WTC11 (cell line): ENCODE measurements at regions not wholly inside any gene's neighbourhood (a gene's known extent, or its start where the extent isn't known, plus 50 kb on each side); places are given as distances from the start of the nearest gene placed in this dataset.

Experiments
- ATAC-seq: fragments of 200-7000 bp; cut with Tn5 transposase; 2 replicates; pipeline ENCODE4 v1.10.0; 2021; ENCODE audit warnings: mild to moderate bottlenecking, moderate library complexity
- CTCF ChIA-PET: fragments of 300-600 bp; sonication (Branson Sonifier 250); formaldehyde crosslinking; loops from one replicate; lab custom pipeline; 2021; ENCODE audit warnings: antibody characterized with exemption; lab: Charles Lee
- POLR2A ChIA-PET: fragments of 350-600 bp; sonication (Branson Sonifier 250); formaldehyde crosslinking; loops from one replicate; lab custom pipeline; 2021; ENCODE audit warnings: antibody characterized with exemption; lab: Charles Lee
- DNase-seq: peaks from one replicate; pipeline ENCODE4 v3.0.0; 2021; ENCODE audit warnings: low spot score
- H3K27ac Mint-ChIP-seq: 2 replicates; pipeline ENCODE4 v1.8.0; 2021; ENCODE audit warnings: mixed read lengths
- H3K27me3 Mint-ChIP-seq: 2 replicates; pipeline ENCODE4 v1.8.0; 2021; ENCODE audit warnings: low read depth, mild to moderate bottlenecking, moderate library complexity, mixed read lengths
- H3K36me3 Mint-ChIP-seq: 2 replicates; pipeline ENCODE4 v1.8.0; 2021; ENCODE audit warnings: mixed read lengths
- H3K4me1 Mint-ChIP-seq: 2 replicates; pipeline ENCODE4 v1.8.0; 2022; ENCODE audit warnings: mixed read lengths
- H3K4me3 Mint-ChIP-seq: 2 replicates; pipeline ENCODE4 v1.8.0; 2021; ENCODE audit warnings: mild to moderate bottlenecking, moderate library complexity, mixed read lengths
- H3K9me3 Mint-ChIP-seq: 2 replicates; pipeline ENCODE4 v1.8.0; 2021; ENCODE audit warnings: mixed read lengths
- ATF1 ChIP-seq: sonication (generic); formaldehyde crosslinking; IDR thresholded peaks from 2 replicates; pipeline ENCODE4 v1.8.1; 2023; ENCODE audit warnings: mild to moderate bottlenecking, moderate library complexity, missing genetic modification reagents
- GRHL2 ChIP-seq: fragments of 250-450 bp; sonication (Bioruptor Pico); IDR thresholded peaks from 2 replicates; pipeline ENCODE4 v1.8.0; 2022; ENCODE audit warnings: mild to moderate bottlenecking, moderate library complexity; ENCODE audit not compliant: insufficient replicate concordance, severe bottlenecking
- IRF2 ChIP-seq: sonication (generic); formaldehyde crosslinking; IDR thresholded peaks from 2 replicates; pipeline ENCODE4 v1.8.0; 2022; ENCODE audit warnings: low read depth, missing genetic modification reagents, borderline replicate concordance
- JAZF1 ChIP-seq: fragments of 250-450 bp; sonication (Bioruptor Pico); IDR thresholded peaks from 2 replicates; pipeline ENCODE4 v1.9.0; 2021; ENCODE audit warnings: moderate library complexity, mild to moderate bottlenecking, inconsistent platforms
- MYBL2 ChIP-seq: sonication (generic); formaldehyde crosslinking; IDR thresholded peaks from 2 replicates; pipeline ENCODE4 v1.8.1; 2023; ENCODE audit warnings: mild to moderate bottlenecking, moderate library complexity, missing genetic modification reagents
- NFYB ChIP-seq: sonication (generic); formaldehyde crosslinking; conservative IDR thresholded peaks from 2 replicates; pipeline ENCODE4 v1.8.0; 2022; ENCODE audit warnings: low read depth, missing genetic modification reagents
- NR1H2 ChIP-seq: sonication (generic); formaldehyde crosslinking; IDR thresholded peaks from 2 replicates; pipeline ENCODE4 v1.9.0; 2021; ENCODE audit warnings: mild to moderate bottlenecking, moderate library complexity, missing genetic modification reagents
- OVOL2 ChIP-seq: fragments of 250-450 bp; sonication (Bioruptor Pico); IDR thresholded peaks from 2 replicates; pipeline ENCODE4 v1.9.0; 2021; ENCODE audit warnings: mild to moderate bottlenecking, borderline replicate concordance
- PRRX2 ChIP-seq: fragments of 250-450 bp; sonication (Bioruptor Pico); IDR thresholded peaks from 2 replicates; pipeline ENCODE4 v1.8.0; 2021; ENCODE audit warnings: mild to moderate bottlenecking
- RELA ChIP-seq: sonication (generic); formaldehyde crosslinking; IDR thresholded peaks from 2 replicates; pipeline ENCODE4 v1.8.1; 2022; ENCODE audit warnings: missing genetic modification reagents, mild to moderate bottlenecking, borderline replicate concordance
- SP1 ChIP-seq: sonication (generic); formaldehyde crosslinking; conservative IDR thresholded peaks from 2 replicates; pipeline ENCODE4 v1.8.1; 2022; ENCODE audit warnings: missing genetic modification reagents
- ZNF121 ChIP-seq: sonication (generic); formaldehyde crosslinking; IDR thresholded peaks from 2 replicates; pipeline ENCODE4 v1.8.0; 2023; ENCODE audit warnings: missing genetic modification reagents
- TF ChIP-seq, protein P1 (sequence below): fragments of 250-450 bp; sonication (Bioruptor Pico); conservative IDR thresholded peaks from 2 replicates; pipeline ENCODE4 v1.9.0; 2021; ENCODE audit warnings: mild to moderate bottlenecking
- TF ChIP-seq, protein P2 (sequence below): sonication (generic); formaldehyde crosslinking; IDR thresholded peaks from 2 replicates; pipeline ENCODE4 v1.8.1; 2023; ENCODE audit warnings: mild to moderate bottlenecking, missing genetic modification reagents
- TF ChIP-seq, protein P3 (sequence below): sonication (generic); formaldehyde crosslinking; IDR thresholded peaks from 2 replicates; pipeline ENCODE4 v1.8.0; 2023; ENCODE audit warnings: missing genetic modification reagents, mild to moderate bottlenecking, borderline replicate concordance
- TF ChIP-seq, protein P4 (sequence below): sonication (generic); formaldehyde crosslinking; IDR thresholded peaks from 2 replicates; pipeline ENCODE4 v1.8.1; 2022; ENCODE audit warnings: low read depth, mild to moderate bottlenecking, moderate library complexity, missing genetic modification reagents, borderline replicate concordance
- TF ChIP-seq, protein P5 (sequence below): sonication (generic); formaldehyde crosslinking; IDR thresholded peaks from 2 replicates; pipeline ENCODE4 v1.8.1; 2022; ENCODE audit warnings: mild to moderate bottlenecking, moderate library complexity, missing genetic modification reagents
- TF ChIP-seq, protein P6 (sequence below): sonication (generic); formaldehyde crosslinking; IDR thresholded peaks from 2 replicates; pipeline ENCODE4 v1.8.1; 2022; ENCODE audit warnings: missing genetic modification reagents, borderline replicate concordance

DNA sequence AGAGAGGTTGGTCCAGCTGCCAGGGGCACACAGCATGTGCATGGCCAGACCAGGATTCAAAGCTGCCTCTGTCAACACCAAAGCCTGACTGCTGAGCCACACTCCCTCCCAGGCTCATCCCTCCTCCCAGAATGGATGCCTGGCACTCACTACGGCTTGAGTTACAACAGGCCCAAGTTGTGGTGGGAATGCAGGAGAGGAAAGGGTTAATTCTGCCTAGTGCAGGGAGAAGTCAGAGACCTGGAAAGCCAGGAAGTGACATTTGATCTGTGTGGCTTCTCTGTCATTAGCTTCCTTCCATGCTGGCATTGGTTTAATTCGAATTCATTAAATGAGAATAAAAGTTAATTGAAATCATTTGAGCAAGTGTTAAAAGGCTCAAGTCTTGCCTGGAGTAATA lies 150.0 kb downstream of the NSG2 start (continued):
- TF ChIP-seq, protein P1, sequence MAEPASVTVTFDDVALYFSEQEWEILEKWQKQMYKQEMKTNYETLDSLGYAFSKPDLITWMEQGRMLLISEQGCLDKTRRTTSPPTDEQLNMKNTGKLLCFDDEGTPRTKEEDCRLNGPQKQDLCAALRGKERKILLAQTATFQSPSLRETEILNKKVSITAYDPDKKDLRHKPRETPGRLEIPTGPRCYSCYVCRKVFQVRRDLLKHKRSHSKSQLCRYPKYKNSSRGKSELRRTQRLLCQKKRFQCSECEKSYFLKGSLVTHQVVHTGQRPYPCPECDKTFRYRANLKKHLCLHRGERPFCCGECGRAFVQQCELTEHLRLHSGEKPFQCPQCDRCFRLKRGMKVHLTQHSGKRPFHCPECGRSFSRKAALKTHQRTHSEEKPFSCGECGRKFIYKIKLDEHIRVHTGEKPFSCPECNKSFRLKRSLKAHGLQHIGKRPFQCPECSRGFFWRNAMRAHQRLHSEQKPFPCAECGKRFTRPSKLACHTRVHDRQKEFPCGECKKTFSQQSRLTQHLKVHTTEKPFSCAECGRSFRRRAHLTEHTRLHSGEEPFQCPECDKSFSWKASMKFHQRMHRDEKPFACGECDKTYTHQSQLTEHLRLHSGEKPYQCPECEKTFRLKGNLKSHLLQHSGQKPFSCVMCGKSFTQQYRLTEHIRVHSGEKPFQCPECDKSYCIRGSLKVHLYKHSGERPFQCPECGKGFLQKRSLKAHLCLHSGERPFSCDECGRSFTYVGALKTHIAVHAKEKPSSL (CRISPR knock-in tag): no peak
- TF ChIP-seq SP1 (CRISPR knock-in tag): no peak

DNA sequence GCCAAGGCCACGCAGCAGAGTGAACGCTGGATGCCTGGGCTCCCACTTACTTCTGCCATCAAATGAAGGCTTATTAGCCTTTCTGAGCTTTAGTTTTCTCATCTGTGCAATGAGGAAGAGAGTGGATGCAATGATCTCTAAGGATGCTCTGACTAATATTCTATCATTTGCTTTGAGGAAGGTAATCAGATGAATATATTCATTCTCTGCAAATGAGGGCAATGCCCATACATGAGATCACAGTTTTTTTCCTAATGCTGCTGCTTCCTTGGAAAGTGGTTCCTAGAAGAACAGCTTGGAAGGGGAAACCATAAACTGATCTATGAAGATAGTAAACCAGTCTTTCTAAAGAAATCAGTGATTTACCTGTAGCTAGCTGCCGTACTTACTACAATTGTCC lies 152.4 kb downstream of the NSG2 start:
- TF ChIP-seq RELA (no peak), NFYB (no peak)
- H3K27me3 Mint-ChIP-seq: no peaks in the 10 kb centered on the region
- no peak overlapping the region; the same call in 1 of the 2 replicates for H3K27ac Mint-ChIP-seq
- H3K4me1 Mint-ChIP-seq: peaks cover 12% of the 10 kb centered on the region
- H3K4me3 Mint-ChIP-seq: no peak overlapping the region
- CTCF ChIA-PET: no interaction called here
- ATAC-seq: no peak
- H3K36me3 Mint-ChIP-seq: no peaks in the 10 kb centered on the region
- peaks cover 11% of the 10 kb centered on the region; the same call in 1 of the 2 replicates for H3K9me3 Mint-ChIP-seq
- no peak for DNase-seq
- POLR2A ChIA-PET: no interaction called here

DNA sequence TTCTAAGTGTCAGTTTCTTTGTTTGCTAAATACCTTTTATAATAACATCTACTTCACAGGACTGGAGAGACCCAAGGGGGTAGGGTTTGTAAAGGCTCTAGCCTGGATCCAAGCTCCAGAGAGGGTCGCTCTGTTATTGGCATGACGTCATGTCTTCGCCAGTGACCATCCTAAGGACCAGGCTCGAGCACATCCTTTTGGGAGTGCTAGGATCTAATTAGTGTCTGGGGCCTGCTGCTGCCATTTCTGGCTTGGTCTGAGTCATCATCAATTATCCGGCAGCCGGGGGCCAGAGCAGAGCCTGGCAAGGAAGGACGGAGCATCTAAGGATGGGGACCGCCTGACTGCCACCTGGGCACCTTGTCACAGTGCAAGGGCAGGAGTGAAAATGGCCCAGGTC lies 153.0 kb downstream of the NSG2 start:
- ATAC-seq: no peak
- H3K4me1 Mint-ChIP-seq: peaks cover 13% of the 10 kb centered on the region
- no peak overlapping the region for H3K4me3 Mint-ChIP-seq
- ChIA-PET POLR2A (no interaction called here), CTCF (no interaction called here)
- DNase-seq: no peak
- peaks cover 11% of the 10 kb centered on the region; the same call in 1 of the 2 replicates for H3K9me3 Mint-ChIP-seq
- no peak overlapping the region for H3K27ac Mint-ChIP-seq
- no peaks in the 10 kb centered on the region for H3K27me3 Mint-ChIP-seq
- H3K36me3 Mint-ChIP-seq: no peaks in the 10 kb centered on the region
- TF ChIP-seq GRHL2 (no peak), IRF2 (CRISPR knock-in tag) (no peak), PRRX2 (CRISPR knock-in tag) (no peak), MYBL2 (no peak), JAZF1 (CRISPR knock-in tag) (no peak), ZNF121 (CRISPR knock-in tag) (no peak), OVOL2 (CRISPR knock-in tag) (no peak), ATF1 (CRISPR knock-in tag) (no peak), NR1H2 (CRISPR knock-in tag) (no peak)
- TF ChIP-seq, protein P2, sequence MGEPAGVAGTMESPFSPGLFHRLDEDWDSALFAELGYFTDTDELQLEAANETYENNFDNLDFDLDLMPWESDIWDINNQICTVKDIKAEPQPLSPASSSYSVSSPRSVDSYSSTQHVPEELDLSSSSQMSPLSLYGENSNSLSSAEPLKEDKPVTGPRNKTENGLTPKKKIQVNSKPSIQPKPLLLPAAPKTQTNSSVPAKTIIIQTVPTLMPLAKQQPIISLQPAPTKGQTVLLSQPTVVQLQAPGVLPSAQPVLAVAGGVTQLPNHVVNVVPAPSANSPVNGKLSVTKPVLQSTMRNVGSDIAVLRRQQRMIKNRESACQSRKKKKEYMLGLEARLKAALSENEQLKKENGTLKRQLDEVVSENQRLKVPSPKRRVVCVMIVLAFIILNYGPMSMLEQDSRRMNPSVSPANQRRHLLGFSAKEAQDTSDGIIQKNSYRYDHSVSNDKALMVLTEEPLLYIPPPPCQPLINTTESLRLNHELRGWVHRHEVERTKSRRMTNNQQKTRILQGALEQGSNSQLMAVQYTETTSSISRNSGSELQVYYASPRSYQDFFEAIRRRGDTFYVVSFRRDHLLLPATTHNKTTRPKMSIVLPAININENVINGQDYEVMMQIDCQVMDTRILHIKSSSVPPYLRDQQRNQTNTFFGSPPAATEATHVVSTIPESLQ: no peak
- TF ChIP-seq, protein P3, sequence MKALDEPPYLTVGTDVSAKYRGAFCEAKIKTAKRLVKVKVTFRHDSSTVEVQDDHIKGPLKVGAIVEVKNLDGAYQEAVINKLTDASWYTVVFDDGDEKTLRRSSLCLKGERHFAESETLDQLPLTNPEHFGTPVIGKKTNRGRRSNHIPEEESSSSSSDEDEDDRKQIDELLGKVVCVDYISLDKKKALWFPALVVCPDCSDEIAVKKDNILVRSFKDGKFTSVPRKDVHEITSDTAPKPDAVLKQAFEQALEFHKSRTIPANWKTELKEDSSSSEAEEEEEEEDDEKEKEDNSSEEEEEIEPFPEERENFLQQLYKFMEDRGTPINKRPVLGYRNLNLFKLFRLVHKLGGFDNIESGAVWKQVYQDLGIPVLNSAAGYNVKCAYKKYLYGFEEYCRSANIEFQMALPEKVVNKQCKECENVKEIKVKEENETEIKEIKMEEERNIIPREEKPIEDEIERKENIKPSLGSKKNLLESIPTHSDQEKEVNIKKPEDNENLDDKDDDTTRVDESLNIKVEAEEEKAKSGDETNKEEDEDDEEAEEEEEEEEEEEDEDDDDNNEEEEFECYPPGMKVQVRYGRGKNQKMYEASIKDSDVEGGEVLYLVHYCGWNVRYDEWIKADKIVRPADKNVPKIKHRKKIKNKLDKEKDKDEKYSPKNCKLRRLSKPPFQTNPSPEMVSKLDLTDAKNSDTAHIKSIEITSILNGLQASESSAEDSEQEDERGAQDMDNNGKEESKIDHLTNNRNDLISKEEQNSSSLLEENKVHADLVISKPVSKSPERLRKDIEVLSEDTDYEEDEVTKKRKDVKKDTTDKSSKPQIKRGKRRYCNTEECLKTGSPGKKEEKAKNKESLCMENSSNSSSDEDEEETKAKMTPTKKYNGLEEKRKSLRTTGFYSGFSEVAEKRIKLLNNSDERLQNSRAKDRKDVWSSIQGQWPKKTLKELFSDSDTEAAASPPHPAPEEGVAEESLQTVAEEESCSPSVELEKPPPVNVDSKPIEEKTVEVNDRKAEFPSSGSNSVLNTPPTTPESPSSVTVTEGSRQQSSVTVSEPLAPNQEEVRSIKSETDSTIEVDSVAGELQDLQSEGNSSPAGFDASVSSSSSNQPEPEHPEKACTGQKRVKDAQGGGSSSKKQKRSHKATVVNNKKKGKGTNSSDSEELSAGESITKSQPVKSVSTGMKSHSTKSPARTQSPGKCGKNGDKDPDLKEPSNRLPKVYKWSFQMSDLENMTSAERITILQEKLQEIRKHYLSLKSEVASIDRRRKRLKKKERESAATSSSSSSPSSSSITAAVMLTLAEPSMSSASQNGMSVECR: no peak
- TF ChIP-seq, protein P4, sequence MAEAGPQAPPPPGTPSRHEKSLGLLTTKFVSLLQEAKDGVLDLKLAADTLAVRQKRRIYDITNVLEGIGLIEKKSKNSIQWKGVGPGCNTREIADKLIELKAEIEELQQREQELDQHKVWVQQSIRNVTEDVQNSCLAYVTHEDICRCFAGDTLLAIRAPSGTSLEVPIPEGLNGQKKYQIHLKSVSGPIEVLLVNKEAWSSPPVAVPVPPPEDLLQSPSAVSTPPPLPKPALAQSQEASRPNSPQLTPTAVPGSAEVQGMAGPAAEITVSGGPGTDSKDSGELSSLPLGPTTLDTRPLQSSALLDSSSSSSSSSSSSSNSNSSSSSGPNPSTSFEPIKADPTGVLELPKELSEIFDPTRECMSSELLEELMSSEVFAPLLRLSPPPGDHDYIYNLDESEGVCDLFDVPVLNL (CRISPR knock-in tag): no peak
- TF ChIP-seq, protein P1 (CRISPR knock-in tag): no peak
- TF ChIP-seq, protein P5, sequence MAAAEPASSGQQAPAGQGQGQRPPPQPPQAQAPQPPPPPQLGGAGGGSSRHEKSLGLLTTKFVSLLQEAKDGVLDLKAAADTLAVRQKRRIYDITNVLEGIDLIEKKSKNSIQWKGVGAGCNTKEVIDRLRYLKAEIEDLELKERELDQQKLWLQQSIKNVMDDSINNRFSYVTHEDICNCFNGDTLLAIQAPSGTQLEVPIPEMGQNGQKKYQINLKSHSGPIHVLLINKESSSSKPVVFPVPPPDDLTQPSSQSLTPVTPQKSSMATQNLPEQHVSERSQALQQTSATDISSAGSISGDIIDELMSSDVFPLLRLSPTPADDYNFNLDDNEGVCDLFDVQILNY (CRISPR knock-in tag): no peak
- TF ChIP-seq, protein P6, sequence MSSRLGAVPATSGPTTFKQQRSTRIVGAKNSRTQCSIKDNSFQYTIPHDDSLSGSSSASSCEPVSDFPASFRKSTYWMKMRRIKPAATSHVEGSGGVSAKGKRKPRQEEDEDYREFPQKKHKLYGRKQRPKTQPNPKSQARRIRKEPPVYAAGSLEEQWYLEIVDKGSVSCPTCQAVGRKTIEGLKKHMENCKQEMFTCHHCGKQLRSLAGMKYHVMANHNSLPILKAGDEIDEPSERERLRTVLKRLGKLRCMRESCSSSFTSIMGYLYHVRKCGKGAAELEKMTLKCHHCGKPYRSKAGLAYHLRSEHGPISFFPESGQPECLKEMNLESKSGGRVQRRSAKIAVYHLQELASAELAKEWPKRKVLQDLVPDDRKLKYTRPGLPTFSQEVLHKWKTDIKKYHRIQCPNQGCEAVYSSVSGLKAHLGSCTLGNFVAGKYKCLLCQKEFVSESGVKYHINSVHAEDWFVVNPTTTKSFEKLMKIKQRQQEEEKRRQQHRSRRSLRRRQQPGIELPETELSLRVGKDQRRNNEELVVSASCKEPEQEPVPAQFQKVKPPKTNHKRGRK: no peak
